H1 (cell line): ENCODE measurements at regions not wholly inside any gene's neighbourhood (a gene's known extent, or its start where the extent isn't known, plus 50 kb on each side); places are given as distances from the start of the nearest gene placed in this dataset.

Experiments used
- CTCF ChIA-PET: fragments of 300-600 bp; sonication (Branson Sonifier 250); formaldehyde crosslinking; loops from one replicate; lab custom pipeline; 2021; ENCODE audit not compliant: partially characterized antibody; lab: Charles Lee
- POLR2A ChIA-PET: fragments of 300-600 bp; sonication (Branson Sonifier 250); formaldehyde crosslinking; loops from one replicate; lab custom pipeline; 2021; ENCODE audit warnings: inconsistent platforms; ENCODE audit not compliant: partially characterized antibody; lab: Charles Lee
- DNase-seq, 2 experiments: peaks; one replicate each; pipeline versions ENCODE4 v3.0.0 to v3.0.0-alpha.2; 2010 to 2022; ENCODE audit warnings: low spot score in 2 of 2, low read depth in 1 of 2, mixed read lengths in 1 of 2
- FAIRE-seq: peaks from 2 replicates; lab custom pipeline; 2011; peaks lifted over from hg19 to GRCh38; lab: Jason Lieb, UNC
- H2AFZ ChIP-seq: 2 replicates; pipeline ENCODE4 v1.8.1; 2012; ENCODE audit warnings: low read length, inconsistent platforms
- H2AK5ac ChIP-seq: 2 replicates; pipeline ENCODE4 v1.6.1; 2013; ENCODE audit warnings: low read depth, low read length
- H2BK120ac ChIP-seq: replicated peaks from 2 replicates; pipeline ENCODE3; 2013; ENCODE audit warnings: low read depth, low read length, inconsistent platforms
- H2BK12ac ChIP-seq: 2 replicates; pipeline ENCODE4 v1.6.1; 2013; ENCODE audit warnings: low read depth, low read length
- H2BK15ac ChIP-seq: 2 replicates; pipeline ENCODE4 v1.6.1; 2013; ENCODE audit warnings: low read length
- H2BK20ac ChIP-seq: 2 replicates; pipeline ENCODE4 v1.6.1; 2013; ENCODE audit warnings: low read length
- H2BK5ac ChIP-seq: 2 replicates; pipeline ENCODE4 v1.6.1; 2013; ENCODE audit warnings: low read depth, low read length
- H3K14ac ChIP-seq: 2 replicates; pipeline ENCODE4 v1.6.1; 2013; ENCODE audit warnings: inconsistent platforms; ENCODE audit not compliant: insufficient read length
- H3K18ac ChIP-seq: 2 replicates; pipeline ENCODE4 v1.6.1; 2013; ENCODE audit warnings: low read length; ENCODE audit errors: extremely low read depth
- H3K23ac ChIP-seq: 2 replicates; pipeline ENCODE4 v1.6.1; 2013; ENCODE audit warnings: inconsistent platforms; ENCODE audit not compliant: insufficient read length
- H3K23me2 ChIP-seq: 2 replicates; pipeline ENCODE4 v1.6.1; 2013; ENCODE audit warnings: low read depth, low read length
- H3K27ac ChIP-seq: 2 replicates; pipeline ENCODE4 v1.6.1; 2011; ENCODE audit warnings: low read depth, low read length, inconsistent platforms
- H3K27me3 ChIP-seq, 4 experiments: replicated peaks in 1 of 4; 1 replicate in 1 of 4; 2 replicates in 3 of 4; pipeline versions ENCODE4 v1.6.1 to v1.8.1; 2011 to 2013; ENCODE audit warnings: low read length in 3 of 4, mild to moderate bottlenecking in 3 of 4, inconsistent platforms in 2 of 4, mixed read lengths in 2 of 4, moderate library complexity in 1 of 4; ENCODE audit not compliant: control insufficient read depth in 3 of 4, insufficient read depth in 3 of 4; ENCODE audit errors: extremely low read depth in 1 of 4
- H3K36me3 ChIP-seq, 4 experiments: 2 replicates each; pipeline versions ENCODE4 v1.6.1 to v1.8.1; 2011 to 2013; ENCODE audit warnings: mild to moderate bottlenecking in 4 of 4, low read length in 3 of 4, moderate library complexity in 2 of 4, control low read depth in 1 of 4, inconsistent platforms in 1 of 4; ENCODE audit not compliant: insufficient read depth in 4 of 4, control insufficient read depth in 2 of 4
- H3K4ac ChIP-seq: replicated peaks from 2 replicates; pipeline ENCODE3; 2013; ENCODE audit warnings: low read length, low read depth, mixed read lengths, inconsistent platforms; ENCODE audit not compliant: insufficient read length
- H3K4me1 ChIP-seq, 4 experiments: replicated peaks in 1 of 4; 1 replicate in 1 of 4; 2 replicates in 3 of 4; pipeline versions ENCODE4 v1.6.1 to v1.8.1; 2011 to 2013; ENCODE audit warnings: low read length in 3 of 4, inconsistent platforms in 2 of 4, mixed read lengths in 1 of 4; ENCODE audit not compliant: insufficient read depth in 4 of 4, control insufficient read depth in 3 of 4
- H3K4me2 ChIP-seq, 2 experiments: 2 replicates each; pipeline versions ENCODE4 v1.6.1 to v1.8.1; 2011 to 2013; ENCODE audit warnings: low read depth in 2 of 2, low read length in 2 of 2, control low read depth in 1 of 2, inconsistent platforms in 1 of 2, mild to moderate bottlenecking in 1 of 2; ENCODE audit not compliant: insufficient read depth in 1 of 2
- H3K4me3 ChIP-seq, 4 experiments: fragments of 200-600, 300-600 bp in 1 of 4; sonication (generic), shearing (Covaris generic), sonication (Bioruptor Twin) in 1 of 4; 2 replicates each; pipeline versions ENCODE4 v1.5.1 to v1.8.1; 2011 to 2016; ENCODE audit warnings: low read length in 4 of 4, low read depth in 3 of 4, control low read depth in 2 of 4, inconsistent platforms in 2 of 4, mild to moderate bottlenecking in 2 of 4, mixed read lengths in 1 of 4, moderate library complexity in 1 of 4; ENCODE audit not compliant: insufficient read depth in 2 of 4; ENCODE audit errors: extremely low read depth in 1 of 4
- H3K56ac ChIP-seq: replicated peaks from 2 replicates; pipeline ENCODE3; 2013; ENCODE audit warnings: low read depth, mild to moderate bottlenecking, mixed read lengths, low read length, inconsistent platforms; ENCODE audit not compliant: insufficient read length
- H3K79me1 ChIP-seq: 2 replicates; pipeline ENCODE4 v1.6.1; 2013; ENCODE audit warnings: low read depth, low read length, control low read depth
- H3K79me2 ChIP-seq, 2 experiments: 2 replicates each; pipeline versions ENCODE4 v1.6.1 to v1.8.1; 2012 to 2013; ENCODE audit warnings: low read length in 2 of 2, mild to moderate bottlenecking in 2 of 2, inconsistent platforms in 1 of 2; ENCODE audit not compliant: insufficient read depth in 2 of 2, control insufficient read depth in 1 of 2
- H3K9ac ChIP-seq, 4 experiments: replicated peaks in 1 of 4; 1 replicate in 1 of 4; 2 replicates in 3 of 4; pipeline versions ENCODE4 v1.6.1 to v1.8.1; 2011 to 2013; ENCODE audit warnings: low read depth in 3 of 4, low read length in 3 of 4, control low read depth in 2 of 4, mild to moderate bottlenecking in 2 of 4, moderate library complexity in 2 of 4, inconsistent platforms in 1 of 4; ENCODE audit errors: extremely low read depth in 1 of 4
- H3K9me3 ChIP-seq, 2 experiments: 2 replicates each; pipeline versions ENCODE4 v1.6.1 to v1.8.1; 2012 to 2013; ENCODE audit warnings: mild to moderate bottlenecking in 2 of 2, moderate library complexity in 2 of 2, control low read depth in 1 of 2, inconsistent platforms in 1 of 2, low read depth in 1 of 2, low read length in 1 of 2, mixed read lengths in 1 of 2; ENCODE audit not compliant: insufficient read depth in 2 of 2
- H4K20me1 ChIP-seq, 2 experiments: replicated peaks in 1 of 2; 2 replicates each; pipeline versions ENCODE3 to v1.8.1; 2011 to 2013; ENCODE audit warnings: inconsistent platforms in 2 of 2, low read length in 2 of 2, mild to moderate bottlenecking in 1 of 2; ENCODE audit not compliant: insufficient read depth in 2 of 2, control insufficient read depth in 1 of 2
- H4K5ac ChIP-seq: 2 replicates; pipeline ENCODE4 v1.6.1; 2013; ENCODE audit warnings: low read length, low read depth, mixed read lengths, inconsistent platforms; ENCODE audit not compliant: insufficient read length
- H4K8ac ChIP-seq: 2 replicates; pipeline ENCODE4 v1.8.0; 2013; ENCODE audit warnings: mild to moderate bottlenecking, moderate library complexity, low read length, inconsistent platforms; ENCODE audit not compliant: insufficient read depth; ENCODE audit errors: extremely low read depth
- H4K91ac ChIP-seq: replicated peaks from 2 replicates; pipeline ENCODE3; 2013; ENCODE audit warnings: low read length, mixed read lengths, inconsistent platforms; ENCODE audit not compliant: insufficient read length
- BACH1 ChIP-seq: IDR thresholded peaks from 2 replicates; pipeline ENCODE4 v1.6.1; 2012; ENCODE audit warnings: low read length, improper control_type of control experiment
- GABPA ChIP-seq: IDR thresholded peaks from 2 replicates; pipeline ENCODE4 v1.6.1; 2011; ENCODE audit warnings: mild to moderate bottlenecking, low read length, moderate library complexity, borderline replicate concordance; ENCODE audit not compliant: insufficient read depth
- RAD21 ChIP-seq, 2 experiments: IDR thresholded peaks in 1 of 2; conservative IDR thresholded peaks in 1 of 2; 2 replicates each; pipeline ENCODE4 v1.6.1; 2011; ENCODE audit warnings: low read depth in 2 of 2, low read length in 2 of 2, improper control_type of control experiment in 1 of 2, inconsistent platforms in 1 of 2, mild to moderate bottlenecking in 1 of 2, moderate library complexity in 1 of 2
- SIX5 ChIP-seq: IDR thresholded peaks from 2 replicates; pipeline ENCODE4 v1.6.1; 2011; ENCODE audit warnings: mild to moderate bottlenecking, low read depth, low read length
- TEAD4 ChIP-seq: IDR thresholded peaks from 2 replicates; pipeline ENCODE4 v1.6.1; 2012; ENCODE audit warnings: low read depth, low read length, inconsistent platforms, mixed read lengths
- TF ChIP-seq, protein P1 (sequence below): IDR thresholded peaks from 2 replicates; pipeline ENCODE4 v1.6.1; 2011; ENCODE audit warnings: low read length, improper control_type of control experiment

DNA sequence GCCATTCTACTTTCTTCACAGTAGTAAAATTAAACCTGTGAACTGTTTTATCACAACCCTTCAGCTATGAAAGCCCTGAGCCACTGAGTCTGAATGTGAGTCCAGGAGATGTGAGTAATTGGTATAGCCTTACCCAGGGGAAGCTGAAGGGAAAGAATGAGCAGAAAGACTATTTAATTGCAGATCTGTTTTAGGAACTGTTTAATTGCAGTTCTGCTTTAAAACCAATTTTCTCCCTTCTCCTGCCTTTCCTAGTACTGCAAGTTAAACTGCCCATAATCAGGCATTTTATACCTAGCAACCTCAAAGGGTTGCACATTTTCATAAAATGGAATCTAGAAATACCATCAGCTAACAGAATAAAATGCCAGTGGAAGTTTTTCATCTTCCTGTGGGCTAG, 476.7 kb downstream of the OCA2 start:
- no peak overlapping the region for H3K9ac ChIP-seq
- H4K91ac ChIP-seq: no peak overlapping the region
- H3K27ac ChIP-seq: no peak overlapping the region
- H3K4me2 ChIP-seq: no peak overlapping the region
- H3K4me3 ChIP-seq: no peak overlapping the region
- H2BK12ac ChIP-seq: no peak overlapping the region
- TF ChIP-seq RAD21 (IDR thresholded peaks at IDR 0.05 in 1 of 2, conservative IDR thresholded peaks at IDR 0.05 in 1 of 2; ENCODE audit: low read depth in 2 of 2, low read length in 2 of 2): no peak
- TF ChIP-seq, protein P1, sequence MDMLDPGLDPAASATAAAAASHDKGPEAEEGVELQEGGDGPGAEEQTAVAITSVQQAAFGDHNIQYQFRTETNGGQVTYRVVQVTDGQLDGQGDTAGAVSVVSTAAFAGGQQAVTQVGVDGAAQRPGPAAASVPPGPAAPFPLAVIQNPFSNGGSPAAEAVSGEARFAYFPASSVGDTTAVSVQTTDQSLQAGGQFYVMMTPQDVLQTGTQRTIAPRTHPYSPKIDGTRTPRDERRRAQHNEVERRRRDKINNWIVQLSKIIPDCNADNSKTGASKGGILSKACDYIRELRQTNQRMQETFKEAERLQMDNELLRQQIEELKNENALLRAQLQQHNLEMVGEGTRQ: no peak
- no peak for TF ChIP-seq TEAD4
- no peak for TF ChIP-seq BACH1
- no peak for TF ChIP-seq SIX5
- TF ChIP-seq GABPA: no peak
- no peak overlapping the region for H3K18ac ChIP-seq
- no peak overlapping the region for H3K14ac ChIP-seq
- no peak overlapping the region for H2BK15ac ChIP-seq
- POLR2A ChIA-PET: no interaction called here
- DNase-seq: no peak
- no peak overlapping the region for H2BK20ac ChIP-seq
- H3K27me3 ChIP-seq: no peaks in the 10 kb centered on the region
- H3K56ac ChIP-seq: no peak overlapping the region
- H3K4me1 ChIP-seq: 0 out of 7 replicates have a peak, but pooled peaks cover 0 to 4% (median 0%) of the 10 kb centered on the region in 4 experiments
- H2AK5ac ChIP-seq: no peak overlapping the region
- FAIRE-seq: no peak
- no peak overlapping the region for H2BK120ac ChIP-seq
- H3K23ac ChIP-seq: no peak overlapping the region
- H3K36me3 ChIP-seq: no peaks in the 10 kb centered on the region; a peak in 1 of 8 replicates
- peaks cover 5 to 8% of the 10 kb centered on the region in 2 experiments; a peak in 2 of 4 replicates for H3K9me3 ChIP-seq
- H2BK5ac ChIP-seq: no peak overlapping the region
- no peak overlapping the region for H2AFZ ChIP-seq
- no peaks in the 10 kb centered on the region for H3K23me2 ChIP-seq
- H4K5ac ChIP-seq: no peak overlapping the region
- no peaks in the 10 kb centered on the region for H3K79me1 ChIP-seq
- CTCF ChIA-PET: interaction anchor here (1.0 to 1.4 kb wide), 2 partner anchors 20 to 264 kb away, joined by 3 to 5 read pairs; no protein-coding TSS in a partner anchor
- H3K79me2 ChIP-seq: no peaks in the 10 kb centered on the region
- H4K8ac ChIP-seq: no peak overlapping the region
- H4K20me1 ChIP-seq: no peaks in the 10 kb centered on the region
- no peak overlapping the region for H3K4ac ChIP-seq
